GM12892 (cell line): ENCODE measurements at regions not wholly inside any gene's neighbourhood (a gene's known extent, or its start where the extent isn't known, plus 50 kb on each side); places are given as distances from the start of the nearest gene placed in this dataset.

Source experiments
- DNase-seq: peaks from one replicate; pipeline ENCODE4 v3.0.0; 2011; ENCODE audit not compliant: insufficient read length
- FAIRE-seq: peaks from 2 replicates; lab custom pipeline; 2011; peaks lifted over from hg19 to GRCh38; lab: Jason Lieb, UNC
- POLR2A ChIP-seq: IDR thresholded peaks from 2 replicates; pipeline ENCODE4 v1.6.1; 2011; ENCODE audit warnings: low read depth, low read length, control low read depth
- POLR2AphosphoS5 ChIP-seq: IDR thresholded peaks from 2 replicates; pipeline ENCODE4 v1.6.1; 2011; ENCODE audit warnings: low read depth, low read length, control low read depth
- TAF1 ChIP-seq: IDR thresholded peaks from 2 replicates; pipeline ENCODE4 v1.6.1; 2011; ENCODE audit warnings: low read depth, mild to moderate bottlenecking, control low read depth, low read length, borderline replicate concordance

DNA sequence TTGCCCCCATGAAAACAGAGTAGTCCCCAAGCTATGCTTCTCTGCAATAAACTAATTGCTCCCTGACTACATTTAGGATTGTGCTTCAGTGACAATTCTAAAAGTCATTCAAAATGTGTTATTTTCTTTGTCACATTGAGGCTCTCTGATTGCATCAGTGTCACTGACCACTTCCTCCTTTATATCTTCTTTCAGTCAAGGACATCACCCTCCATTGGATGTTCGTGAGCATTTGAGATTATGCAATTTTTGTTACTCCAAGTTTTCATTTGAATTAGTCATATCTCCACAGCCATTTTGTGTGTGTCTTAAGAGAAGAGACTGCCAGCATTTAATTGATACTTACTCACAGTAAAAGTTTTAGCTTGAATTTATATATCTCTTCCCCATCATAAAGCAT is 780.8 kb upstream of the GCFC2 start:
- no peak for FAIRE-seq
- DNase-seq, result no peak
- TF ChIP-seq POLR2A, result no peak
- no peak for TF ChIP-seq TAF1
- TF ChIP-seq POLR2AphosphoS5, result no peak

- no peak for DNase-seq
- no peak for TF ChIP-seq POLR2A
- TF ChIP-seq TAF1, result no peak
- TF ChIP-seq POLR2AphosphoS5, result no peak
- FAIRE-seq, result no peak
Observed at GRCh38 chr2:76478266-76479035, 767.7 kb upstream of the GCFC2 start.

DNA sequence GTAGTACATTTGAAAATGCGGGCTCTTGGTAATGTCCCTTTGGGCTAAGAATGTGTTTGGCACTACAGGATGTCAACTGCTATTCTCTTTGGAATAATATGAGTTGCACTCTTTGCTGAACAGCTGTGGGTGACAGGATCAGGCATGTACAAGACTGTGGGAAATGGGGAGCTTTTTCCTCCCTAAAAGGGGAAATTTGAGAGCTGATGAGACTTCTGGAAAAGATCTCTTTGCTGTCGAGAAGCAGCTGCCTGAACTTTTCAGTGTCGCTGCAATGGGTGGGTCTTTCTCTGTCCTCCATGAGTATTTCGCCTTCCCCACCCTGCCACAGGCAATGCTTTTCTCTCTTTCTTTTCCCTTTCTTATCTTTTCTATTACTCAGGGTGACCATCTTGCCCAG is 762.2 kb upstream of the GCFC2 start:
- TF ChIP-seq POLR2AphosphoS5, result no peak
- no peak for TF ChIP-seq TAF1
- TF ChIP-seq POLR2A, result no peak
- FAIRE-seq (no peak), DNase-seq (no peak)

GRCh38 chr2:76469066-76469465 is 758.4 kb upstream of the GCFC2 start:
- FAIRE-seq (no peak), DNase-seq (no peak)
- TF ChIP-seq TAF1, result no peak
- TF ChIP-seq POLR2AphosphoS5, result no peak
- TF ChIP-seq POLR2A, result no peak

GRCh38 chr2:76467326-76467725 is 756.6 kb upstream of the GCFC2 start:
- no peak for FAIRE-seq
- no peak for DNase-seq
- TF ChIP-seq TAF1, result no peak
- no peak for TF ChIP-seq POLR2AphosphoS5
- no peak for TF ChIP-seq POLR2A

DNA sequence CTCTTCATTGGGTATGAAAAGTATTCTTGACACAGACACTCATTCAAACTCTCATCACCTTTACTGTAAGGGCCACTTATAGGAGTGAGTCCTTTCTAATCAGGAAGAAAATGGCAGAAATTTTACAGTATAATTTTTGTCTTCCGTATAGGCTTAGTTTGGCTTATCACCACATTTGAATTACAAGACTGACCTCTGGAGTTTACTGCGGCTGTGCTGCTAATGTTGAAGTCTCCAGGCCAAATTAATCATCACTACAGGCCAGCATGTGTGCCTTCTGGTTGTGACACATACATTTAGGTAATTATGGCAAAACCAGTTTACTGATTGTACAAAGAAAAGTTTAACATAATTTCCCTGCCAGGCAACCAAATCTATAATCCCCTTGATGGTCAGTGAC is 753.6 kb upstream of the GCFC2 start:
- TF ChIP-seq TAF1 (no peak), POLR2A (no peak), POLR2AphosphoS5 (no peak)
- DNase-seq, result no peak
- no peak for FAIRE-seq

- no peak for DNase-seq
- FAIRE-seq, result no peak
- no peak for TF ChIP-seq TAF1
- no peak for TF ChIP-seq POLR2A
- no peak for TF ChIP-seq POLR2AphosphoS5
Observed at GRCh38 chr2:76461431-76461830, 750.7 kb upstream of the GCFC2 start.

- DNase-seq (no peak), FAIRE-seq (no peak)
- no peak for TF ChIP-seq POLR2AphosphoS5
- TF ChIP-seq POLR2A, result no peak
- no peak for TF ChIP-seq TAF1
Observed at GRCh38 chr2:76455910-76456309, 745.2 kb upstream of the GCFC2 start.

GRCh38 chr2:76450024-76450475 is 739.3 kb upstream of the GCFC2 start:
- no peak for TF ChIP-seq TAF1
- no peak for TF ChIP-seq POLR2AphosphoS5
- no peak for TF ChIP-seq POLR2A
- DNase-seq (no peak), FAIRE-seq (no peak)

DNA sequence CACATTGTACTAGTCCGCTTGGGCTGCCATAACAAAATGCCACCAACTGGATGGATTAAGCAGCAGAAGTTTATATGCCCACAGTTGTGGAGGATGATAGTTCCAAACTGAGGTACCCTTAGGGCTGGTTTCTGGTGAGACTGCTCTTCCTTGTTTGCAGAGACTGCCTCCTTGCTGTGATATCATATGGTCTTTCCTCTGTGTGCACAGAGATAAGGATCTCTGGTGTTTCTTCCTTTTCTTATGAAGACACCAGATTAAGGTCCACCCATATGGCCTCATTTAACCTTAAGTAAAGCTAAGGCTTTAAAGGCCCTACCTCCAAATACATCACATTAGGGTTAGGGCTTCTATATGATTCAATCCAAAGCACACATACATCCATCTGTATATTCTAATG is 738.2 kb upstream of the GCFC2 start:
- TF ChIP-seq POLR2A (no peak), TAF1 (no peak), POLR2AphosphoS5 (no peak)
- DNase-seq (no peak), FAIRE-seq (no peak)

DNA sequence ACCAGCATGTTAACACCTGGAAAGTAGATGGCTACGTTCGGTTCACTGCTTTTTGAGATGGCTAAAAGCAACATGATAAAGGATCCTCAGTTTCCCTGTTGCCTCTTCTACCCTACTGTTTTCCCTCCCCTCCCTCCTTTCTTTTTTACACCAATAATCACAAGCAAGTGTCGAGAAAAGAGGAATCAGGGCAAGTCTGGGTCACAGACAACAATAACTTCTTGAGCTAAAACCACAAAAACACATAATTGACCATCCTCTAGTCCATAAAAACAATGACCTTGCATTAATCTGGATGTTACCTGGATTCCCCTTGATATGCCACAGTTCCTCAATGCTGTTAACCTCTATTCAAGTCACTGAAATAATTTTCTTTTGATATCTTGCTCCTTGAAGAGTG is 736.6 kb upstream of the GCFC2 start:
- TF ChIP-seq TAF1 (no peak), POLR2A (no peak), POLR2AphosphoS5 (no peak)
- FAIRE-seq (no peak), DNase-seq (no peak)

DNA sequence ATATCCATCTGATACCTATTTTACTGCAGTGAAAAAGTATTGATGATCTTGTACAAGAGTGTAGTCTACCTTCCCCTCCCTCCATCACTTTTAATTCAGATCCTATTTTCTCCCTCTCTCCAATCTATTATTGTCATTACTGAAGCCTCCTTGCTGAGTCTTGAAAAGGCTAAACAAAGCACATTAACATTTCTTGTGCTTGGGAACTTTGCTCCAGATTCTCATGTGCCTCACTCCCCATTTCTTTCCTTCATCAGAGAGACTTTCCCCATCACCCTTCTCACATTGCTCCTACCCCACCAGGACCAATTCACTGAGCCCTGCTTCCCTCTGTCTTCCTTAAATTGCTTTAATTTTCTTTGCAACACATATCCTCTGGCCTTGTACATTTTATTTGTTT is 736.2 kb upstream of the GCFC2 start:
- no peak for TF ChIP-seq TAF1
- TF ChIP-seq POLR2AphosphoS5, result no peak
- TF ChIP-seq POLR2A, result no peak
- DNase-seq, result no peak
- FAIRE-seq, result no peak

DNA sequence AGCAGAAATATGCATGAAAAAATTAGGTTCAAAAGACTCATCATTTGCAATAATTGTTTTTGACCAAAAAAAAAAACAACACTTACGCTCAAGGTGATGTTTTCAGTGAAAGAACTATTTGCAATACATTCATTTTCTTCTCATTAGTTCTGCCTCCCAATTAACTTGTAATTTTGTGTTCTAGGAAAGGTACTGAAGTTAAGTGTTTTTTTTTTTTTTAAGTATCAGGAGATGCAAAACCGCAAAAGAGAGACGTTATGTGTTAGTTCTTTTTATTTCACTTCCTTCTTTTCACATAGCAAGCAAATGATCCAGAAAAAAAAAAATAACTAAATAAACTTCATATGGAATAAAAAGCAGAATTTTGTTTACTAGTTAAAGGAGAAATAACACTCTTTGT is 735.2 kb upstream of the GCFC2 start:
- no peak for FAIRE-seq
- no peak for DNase-seq
- TF ChIP-seq POLR2A (no peak), TAF1 (no peak), POLR2AphosphoS5 (no peak)
